Endothelial cell of umbilical vein (primary cell): ENCODE measurements at regions not wholly inside any gene's neighbourhood (a gene's known extent, or its start where the extent isn't known, plus 50 kb on each side); places are given as distances from the start of the nearest gene placed in this dataset.

Experiments
- BruUV-seq: library from RNA; stranded (reverse); fragments of 400-500 nt; replicated peaks from 2 replicates; lab custom pipeline; 2021; lab: Mats Ljungman, UMichigan
- CTCF ChIA-PET: fragments of 300-600, 350-600 bp; sonication (Branson Sonifier 250); formaldehyde crosslinking; loops from one replicate; lab custom pipeline; 2021; ENCODE audit warnings: antibody characterized with exemption, inconsistent platforms; lab: Charles Lee
- POLR2A ChIA-PET: fragments of 300-600, 350-600 bp; sonication (Branson Sonifier 250); formaldehyde crosslinking; loops from one replicate; lab custom pipeline; 2021; ENCODE audit warnings: antibody characterized with exemption, inconsistent platforms; lab: Charles Lee
- DNase-seq: peaks from one replicate; pipeline ENCODE4 v3.0.0-alpha.2; 2011; ENCODE audit warnings: low read depth, low spot score
- FAIRE-seq: peaks from 2 replicates; lab custom pipeline; 2011; peaks lifted over from hg19 to GRCh38; lab: Jason Lieb, UNC
- H2AFZ ChIP-seq: 2 replicates; pipeline ENCODE4 v1.6.0; 2012; ENCODE audit warnings: low read depth, low read length, control low read depth, inconsistent platforms
- H3K27ac ChIP-seq: 2 replicates; pipeline ENCODE4 v1.5.1; 2011; ENCODE audit warnings: low read depth, mild to moderate bottlenecking, control low read depth, low read length, moderate library complexity; ENCODE audit not compliant: insufficient read depth
- H3K27me3 ChIP-seq, 2 experiments: 2 replicates each; pipeline versions ENCODE4 v1.6.0 to v1.6.1; 2011; ENCODE audit warnings: low read length in 2 of 2, mixed read lengths in 1 of 2; ENCODE audit not compliant: control insufficient read depth in 2 of 2, insufficient read depth in 2 of 2
- H3K36me3 ChIP-seq, 2 experiments: 2 replicates in 1 of 2; 3 replicates in 1 of 2; pipeline ENCODE4 v1.5.1; 2011; ENCODE audit warnings: low read length in 2 of 2, mild to moderate bottlenecking in 1 of 2, moderate library complexity in 1 of 2; ENCODE audit not compliant: control insufficient read depth in 2 of 2, insufficient read depth in 2 of 2; ENCODE audit errors: extremely low read depth in 1 of 2
- H3K4me1 ChIP-seq: 3 replicates; pipeline ENCODE4 v1.5.1; 2011; ENCODE audit warnings: mild to moderate bottlenecking, low read length; ENCODE audit not compliant: control insufficient read depth, insufficient read depth; ENCODE audit errors: extremely low read depth
- H3K4me2 ChIP-seq: 2 replicates; pipeline ENCODE4 v1.6.1; 2011; ENCODE audit warnings: low read length, control low read depth, mixed read lengths; ENCODE audit not compliant: insufficient read depth
- H3K4me3 ChIP-seq, 3 experiments: fragments of 200-600 bp in 1 of 3; sonication (generic), shearing (Covaris generic) in 1 of 3; replicated peaks in 1 of 3; 2 replicates each; pipeline ENCODE4 v1.5.1; 2011 to 2016; ENCODE audit warnings: control low read depth in 3 of 3, low read length in 3 of 3, mild to moderate bottlenecking in 2 of 3, inconsistent platforms in 1 of 3, low read depth in 1 of 3, moderate library complexity in 1 of 3; ENCODE audit not compliant: insufficient read depth in 1 of 3
- H3K79me2 ChIP-seq: 2 replicates; pipeline ENCODE4 v1.6.0; 2012; ENCODE audit warnings: low read length, inconsistent platforms; ENCODE audit not compliant: control insufficient read depth, insufficient read depth
- H3K9ac ChIP-seq: replicated peaks from 2 replicates; pipeline ENCODE3; 2011; ENCODE audit warnings: low read length, control low read depth; ENCODE audit not compliant: insufficient read depth; ENCODE audit errors: extremely low read depth
- H3K9me1 ChIP-seq: replicated peaks from 3 replicates; pipeline ENCODE4 v1.6.0; 2011; ENCODE audit warnings: mild to moderate bottlenecking, low read length; ENCODE audit not compliant: control insufficient read depth, insufficient read depth; ENCODE audit errors: extremely low read depth
- H3K9me3 ChIP-seq: replicated peaks from 2 replicates; pipeline ENCODE4 v1.5.1; 2012; ENCODE audit warnings: low read length, inconsistent platforms; ENCODE audit not compliant: control insufficient read depth, insufficient read depth
- H4K20me1 ChIP-seq: replicated peaks from 2 replicates; pipeline ENCODE3; 2011; ENCODE audit warnings: mild to moderate bottlenecking, low read length; ENCODE audit not compliant: control insufficient read depth, insufficient read depth; ENCODE audit errors: extremely low read depth
- EZH2 ChIP-seq: IDR thresholded peaks from 2 replicates; pipeline ENCODE4 v1.6.1; 2012; ENCODE audit warnings: borderline replicate concordance, low read depth, mild to moderate bottlenecking, moderate library complexity, low read length, inconsistent platforms; ENCODE audit not compliant: severe bottlenecking
- FOS ChIP-seq: IDR thresholded peaks from 2 replicates; pipeline ENCODE4 v1.6.1; 2011; ENCODE audit warnings: mild to moderate bottlenecking, low read length, moderate library complexity, borderline replicate concordance; ENCODE audit not compliant: insufficient read depth
- GATA2 ChIP-seq: IDR thresholded peaks from 2 replicates; pipeline ENCODE4 v1.7.0; 2011; ENCODE audit warnings: low read depth, mild to moderate bottlenecking, moderate library complexity, mixed read lengths, low read length; ENCODE audit not compliant: insufficient read length, insufficient read depth
- JUN ChIP-seq: IDR thresholded peaks from 2 replicates; pipeline ENCODE4 v1.6.1; 2011; ENCODE audit warnings: borderline replicate concordance, low read depth; ENCODE audit not compliant: insufficient read length, insufficient read depth
- MYC ChIP-seq: IDR thresholded peaks from one replicate; pipeline ENCODE4 v1.6.1; 2011; ENCODE audit warnings: mild to moderate bottlenecking, low read depth, low read length
- POLR2A ChIP-seq: IDR thresholded peaks from 2 replicates; pipeline ENCODE4 v1.6.1; 2012; ENCODE audit warnings: low read depth, mild to moderate bottlenecking, control low read depth, low read length
- POLR2AphosphoS5 ChIP-seq: IDR thresholded peaks from 2 replicates; pipeline ENCODE4 v1.6.1; 2012; ENCODE audit warnings: low read depth, mild to moderate bottlenecking, control low read depth, low read length, moderate library complexity; ENCODE audit not compliant: insufficient read depth
- dilution Hi-C: fragments of 300-500 bp; cut with MboI; formaldehyde crosslinking; loops from one replicate; pipeline ENCODE4 v1.15.0; 2019; ENCODE audit warnings: low sequenced_read_pairs; ENCODE audit not compliant: extremely low pct_ligation_motif_present
- intact Hi-C: fragments of 100-400 bp; cut with micrococcal nuclease; formaldehyde crosslinking; loops from one replicate; pipeline ENCODE4 v1.10.0; 2022
- TF ChIP-seq, protein P1 (sequence below), 2 donors: IDR thresholded peaks; 1 replicate in 1 of 2; 2 replicates in 1 of 2; pipeline ENCODE4 v1.5.1; 2011; ENCODE audit warnings: low read length in 2 of 2, mild to moderate bottlenecking in 2 of 2, moderate library complexity in 2 of 2, control low read depth in 1 of 2, inconsistent platforms in 1 of 2, low read depth in 1 of 2; ENCODE audit not compliant: insufficient read depth in 1 of 2; ENCODE audit errors: extremely low read depth in 1 of 2
- TF ChIP-seq, protein P2 (sequence below): IDR thresholded peaks from 2 replicates; pipeline ENCODE4 v1.6.1; 2011; ENCODE audit not compliant: insufficient read depth, insufficient read length

DNA sequence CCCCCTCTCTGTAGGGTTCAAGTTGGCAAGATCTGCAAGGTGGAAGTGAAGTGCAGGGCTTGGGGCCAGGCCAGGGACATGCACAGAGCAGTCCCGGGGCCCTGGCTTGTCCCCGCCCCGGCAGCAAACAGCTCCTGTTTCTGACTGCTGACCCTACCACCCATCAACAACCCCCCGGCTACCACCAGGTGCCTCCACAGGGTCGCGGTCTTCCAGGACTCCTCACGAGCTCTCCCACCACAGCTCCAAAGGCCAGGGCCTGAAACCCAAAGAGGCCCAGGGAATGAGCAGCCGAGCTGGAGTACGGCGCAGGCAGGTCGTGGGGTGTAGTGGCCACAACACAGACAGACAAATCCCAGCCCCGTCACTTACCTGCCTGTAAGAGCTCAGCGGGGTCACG, 121.3 kb upstream of the SMAD3 start:
- TF ChIP-seq, protein P1, sequence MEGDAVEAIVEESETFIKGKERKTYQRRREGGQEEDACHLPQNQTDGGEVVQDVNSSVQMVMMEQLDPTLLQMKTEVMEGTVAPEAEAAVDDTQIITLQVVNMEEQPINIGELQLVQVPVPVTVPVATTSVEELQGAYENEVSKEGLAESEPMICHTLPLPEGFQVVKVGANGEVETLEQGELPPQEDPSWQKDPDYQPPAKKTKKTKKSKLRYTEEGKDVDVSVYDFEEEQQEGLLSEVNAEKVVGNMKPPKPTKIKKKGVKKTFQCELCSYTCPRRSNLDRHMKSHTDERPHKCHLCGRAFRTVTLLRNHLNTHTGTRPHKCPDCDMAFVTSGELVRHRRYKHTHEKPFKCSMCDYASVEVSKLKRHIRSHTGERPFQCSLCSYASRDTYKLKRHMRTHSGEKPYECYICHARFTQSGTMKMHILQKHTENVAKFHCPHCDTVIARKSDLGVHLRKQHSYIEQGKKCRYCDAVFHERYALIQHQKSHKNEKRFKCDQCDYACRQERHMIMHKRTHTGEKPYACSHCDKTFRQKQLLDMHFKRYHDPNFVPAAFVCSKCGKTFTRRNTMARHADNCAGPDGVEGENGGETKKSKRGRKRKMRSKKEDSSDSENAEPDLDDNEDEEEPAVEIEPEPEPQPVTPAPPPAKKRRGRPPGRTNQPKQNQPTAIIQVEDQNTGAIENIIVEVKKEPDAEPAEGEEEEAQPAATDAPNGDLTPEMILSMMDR (IDR thresholded peaks at IDR 0.05; ENCODE audit: extremely low read depth in 1 of 2, insufficient read depth in 1 of 2, low read depth in 1 of 2, low read length in 2 of 2), result no peak
- TF ChIP-seq MYC (no peak), POLR2A (no peak), EZH2 (no peak), GATA2 (no peak), JUN (no peak), FOS (no peak), POLR2AphosphoS5 (no peak)
- TF ChIP-seq, protein P2, sequence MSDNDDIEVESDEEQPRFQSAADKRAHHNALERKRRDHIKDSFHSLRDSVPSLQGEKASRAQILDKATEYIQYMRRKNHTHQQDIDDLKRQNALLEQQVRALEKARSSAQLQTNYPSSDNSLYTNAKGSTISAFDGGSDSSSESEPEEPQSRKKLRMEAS, result no peak
- no peaks in the 10 kb centered on the region for H4K20me1 ChIP-seq
- no peak overlapping the region for H2AFZ ChIP-seq
- H3K4me3 ChIP-seq, result no peak overlapping the region
- peaks cover 0 to 3% of the 10 kb centered on the region in 2 experiments for H3K27me3 ChIP-seq
- H3K27ac ChIP-seq, result no peak overlapping the region
- dilution Hi-C loops, result loop anchor here (25.0 kb wide), 1 partner anchor 493 kb away; no protein-coding TSS in a partner anchor
- intact Hi-C loops, result no loop called here
- ChIA-PET CTCF (interaction anchor here (1.1 to 1.8 kb wide), 3 partner anchors 125 to 489 kb away, joined by 3 to 10 read pairs (median 7); no protein-coding TSS in a partner anchor), POLR2A (no interaction called here)
- no peaks in the 10 kb centered on the region for H3K79me2 ChIP-seq
- H3K9me1 ChIP-seq, result no peaks in the 10 kb centered on the region
- DNase-seq, result no peak
- H3K4me1 ChIP-seq, result peaks cover 4% of the 10 kb centered on the region
- H3K36me3 ChIP-seq, result no peaks in the 10 kb centered on the region
- no peak overlapping the region for H3K9ac ChIP-seq
- FAIRE-seq, result no peak
- no TSS peak for BruUV-seq
- H3K9me3 ChIP-seq, result no peaks in the 10 kb centered on the region
- H3K4me2 ChIP-seq, result no peak overlapping the region
